Umbilical cord (tissue), 1 donor: ENCODE measurements at regions not wholly inside any gene's neighbourhood (a gene's known extent, or its start where the extent isn't known, plus 50 kb on each side); places are given as distances from the start of the nearest gene placed in this dataset.

Source experiments
- DNase-seq: peaks from one replicate; pipeline ENCODE4 v3.0.0-alpha.2; 2015; ENCODE audit warnings: low spot score

GRCh38 chr10:123454987-123455386, 211.2 kb upstream of the GPR26 start:
- DNase-seq, result no peak

GRCh38 chr10:123455861-123456260, 210.3 kb upstream of the GPR26 start:
- no peak for DNase-seq

GRCh38 chr10:123458933-123459332, 207.2 kb upstream of the GPR26 start:
- no peak for DNase-seq

GRCh38 chr10:123459371-123460091, 206.6 kb upstream of the GPR26 start:
- DNase-seq, result no peak

- DNase-seq, result no peak
Measured at GRCh38 chr10:123462246-123462645, 203.9 kb upstream of the GPR26 start.

GRCh38 chr10:123462756-123463155, 203.4 kb upstream of the GPR26 start:
- no peak for DNase-seq

- DNase-seq, result peak; percentile 19
Measured at GRCh38 chr10:123463181-123463580, 203.0 kb upstream of the GPR26 start.

- DNase-seq, result peak; percentile 24
Measured at GRCh38 chr10:123463698-123464097, 202.5 kb upstream of the GPR26 start.

GRCh38 chr10:123464430-123465323, 201.5 kb upstream of the GPR26 start:
- DNase-seq, result peak; percentile 10

GRCh38 chr10:123470336-123470921, 195.7 kb upstream of the GPR26 start:
- DNase-seq, result no peak

GRCh38 chr10:123471811-123472210, 194.3 kb upstream of the GPR26 start:
- DNase-seq, result no peak

GRCh38 chr10:123472606-123473005, 193.5 kb upstream of the GPR26 start:
- DNase-seq, result peak; percentile 37

- DNase-seq, result no peak
Measured at GRCh38 chr10:123474700-123475099, 191.5 kb upstream of the GPR26 start.

- peak; percentile 27 for DNase-seq
Measured at GRCh38 chr10:123475466-123475865, 190.7 kb upstream of the GPR26 start.

- no peak for DNase-seq
Measured at GRCh38 chr10:123478116-123478515, 188.0 kb upstream of the GPR26 start.

- DNase-seq, result no peak
Measured at GRCh38 chr10:123479640-123480039, 186.5 kb upstream of the GPR26 start.

- DNase-seq, result no peak
Measured at GRCh38 chr10:123480344-123480743, 185.8 kb upstream of the GPR26 start.

- no peak for DNase-seq
Measured at GRCh38 chr10:123480845-123481244, 185.3 kb upstream of the GPR26 start.

GRCh38 chr10:123484722-123485121, 181.4 kb upstream of the GPR26 start:
- DNase-seq, result no peak

GRCh38 chr10:123485341-123485960, 180.7 kb upstream of the GPR26 start:
- DNase-seq, result no peak

GRCh38 chr10:123488436-123488835, 177.7 kb upstream of the GPR26 start:
- DNase-seq, result no peak

GRCh38 chr10:123491364-123491763, 174.8 kb upstream of the GPR26 start:
- DNase-seq, result no peak
